OCI-LY7 (cell line): ENCODE measurements at regions not wholly inside any gene's neighbourhood (a gene's known extent, or its start where the extent isn't known, plus 50 kb on each side); places are given as distances from the start of the nearest gene placed in this dataset.

Experiments used
- BruUV-seq: library from RNA; stranded (reverse); fragments of 400-500 nt; replicated peaks from 2 replicates; lab custom pipeline; 2021; lab: Mats Ljungman, UMichigan
- CTCF ChIA-PET: fragments of 300-600 bp; sonication (Branson Sonifier 250); formaldehyde crosslinking; loops from one replicate; lab custom pipeline; 2022; ENCODE audit warnings: antibody characterized with exemption; ENCODE audit not compliant: unreplicated experiment; lab: Charles Lee
- POLR2A ChIA-PET: fragments of 300-600 bp; sonication (Branson Sonifier 250); formaldehyde crosslinking; loops from one replicate; lab custom pipeline; 2022; ENCODE audit warnings: antibody characterized with exemption; lab: Charles Lee
- DNase-seq: peaks from one replicate; pipeline ENCODE4 v3.0.0-alpha.2; 2015; ENCODE audit warnings: low spot score
- H2AFZ ChIP-seq: fragments of 200-600 bp; sonication (generic), shearing (Covaris generic); 2 replicates; pipeline ENCODE4 v1.6.1; 2014; ENCODE audit warnings: mild to moderate bottlenecking, antibody characterized with exemption, low read length, moderate library complexity
- H3K27ac ChIP-seq: fragments of 200-600 bp; sonication (generic); 2 replicates; pipeline ENCODE4 v1.5.1; 2014; ENCODE audit warnings: mixed run types, low read depth, mild to moderate bottlenecking, moderate library complexity, low read length, inconsistent platforms; ENCODE audit not compliant: poor library complexity, severe bottlenecking
- H3K36me3 ChIP-seq: fragments of 200-600 bp; sonication (generic); 2 replicates; pipeline ENCODE4 v1.6.1; 2014; ENCODE audit warnings: mild to moderate bottlenecking, antibody characterized with exemption, low read length, moderate library complexity, mixed read lengths; ENCODE audit not compliant: insufficient read depth
- H3K4me1 ChIP-seq: fragments of 200-600 bp; sonication (generic); 2 replicates; pipeline ENCODE4 v1.5.1; 2014; ENCODE audit warnings: mild to moderate bottlenecking, low read length; ENCODE audit not compliant: insufficient read depth, poor library complexity, severe bottlenecking
- H3K4me2 ChIP-seq: fragments of 200-600 bp; sonication (generic); 2 replicates; pipeline ENCODE4 v1.6.1; 2014; ENCODE audit warnings: mild to moderate bottlenecking, low read length
- H3K4me3 ChIP-seq: fragments of 200-600 bp; sonication (generic); 2 replicates; pipeline ENCODE4 v1.5.1; 2014; ENCODE audit warnings: mild to moderate bottlenecking, low read depth, low read length; ENCODE audit not compliant: poor library complexity, severe bottlenecking
- H3K79me2 ChIP-seq: fragments of 200-600 bp; sonication (generic); 2 replicates; pipeline ENCODE4 v1.6.1; 2016; ENCODE audit warnings: low read depth, mild to moderate bottlenecking, low read length, moderate library complexity, mixed read lengths; ENCODE audit not compliant: insufficient read depth
- H3K9me2 ChIP-seq: fragments of 200-600 bp; sonication (generic); 2 replicates; pipeline ENCODE4 v1.6.1; 2016; ENCODE audit warnings: mild to moderate bottlenecking, low read length, mixed read lengths; ENCODE audit not compliant: insufficient read depth
- H3K9me3 ChIP-seq: fragments of 200-600 bp; sonication (generic); 2 replicates; pipeline ENCODE4 v1.6.1; 2014; ENCODE audit warnings: mild to moderate bottlenecking, mixed run types, low read length, mixed read lengths
- H4K20me1 ChIP-seq: fragments of 200-600 bp; sonication (generic); 2 replicates; pipeline ENCODE4 v1.6.1; 2014; ENCODE audit warnings: mild to moderate bottlenecking, antibody characterized with exemption, low read length, moderate library complexity, mixed read lengths; ENCODE audit not compliant: insufficient read depth
- EZH2phosphoT487 ChIP-seq: fragments of 200-600 bp; sonication (generic); IDR thresholded peaks from 2 replicates; pipeline ENCODE4 v1.6.1; 2018; ENCODE audit warnings: low read depth, borderline replicate concordance, mild to moderate bottlenecking, mixed run types, antibody characterized with exemption, low read length, moderate library complexity, mixed read lengths
- intact Hi-C: fragments of 100-400 bp; cut with micrococcal nuclease; formaldehyde crosslinking; loops from one replicate; pipeline ENCODE4 v1.10.0; 2022; ENCODE audit not compliant: unreplicated experiment
- TF ChIP-seq, protein P1 (sequence below): fragments of 200-600 bp; sonication (generic); conservative IDR thresholded peaks from 2 replicates; pipeline ENCODE4 v1.5.1; 2014; ENCODE audit warnings: mild to moderate bottlenecking, antibody characterized with exemption, low read length, moderate library complexity, mixed read lengths

DNA sequence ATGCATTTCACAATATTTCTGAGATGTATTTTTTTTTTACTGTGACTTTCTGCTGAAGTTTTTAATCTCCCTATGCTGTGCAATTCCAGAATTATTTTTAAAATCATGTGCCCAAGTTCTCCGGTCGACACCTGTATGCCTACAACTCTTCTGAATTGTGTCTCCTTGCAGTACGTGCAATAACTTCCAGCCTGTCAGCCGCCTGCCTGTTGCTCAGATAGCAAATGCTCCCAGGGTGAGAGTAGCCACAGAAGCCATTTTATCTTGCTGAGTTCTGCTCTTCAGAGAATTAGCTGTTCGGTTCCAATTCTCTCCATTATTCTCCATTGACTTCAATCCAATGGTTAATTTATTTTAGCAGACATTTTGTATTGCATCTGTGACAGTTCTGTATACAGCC is 188.3 kb downstream of the CDC14C start:
- CTCF ChIA-PET: no interaction called here
- no peaks in the 10 kb centered on the region for H3K4me1 ChIP-seq
- POLR2A ChIA-PET: no interaction called here
- no peak overlapping the region for H3K27ac ChIP-seq
- H2AFZ ChIP-seq: no peak overlapping the region
- no peaks in the 10 kb centered on the region for H3K36me3 ChIP-seq
- H3K9me3 ChIP-seq: no peaks in the 10 kb centered on the region
- BruUV-seq: no TSS peak
- no peaks in the 10 kb centered on the region for H4K20me1 ChIP-seq
- DNase-seq: no peak
- intact Hi-C loops: no loop called here
- no peak overlapping the region for H3K4me2 ChIP-seq
- no peaks in the 10 kb centered on the region for H3K9me2 ChIP-seq
- no peaks in the 10 kb centered on the region for H3K79me2 ChIP-seq
- TF ChIP-seq, protein P1, sequence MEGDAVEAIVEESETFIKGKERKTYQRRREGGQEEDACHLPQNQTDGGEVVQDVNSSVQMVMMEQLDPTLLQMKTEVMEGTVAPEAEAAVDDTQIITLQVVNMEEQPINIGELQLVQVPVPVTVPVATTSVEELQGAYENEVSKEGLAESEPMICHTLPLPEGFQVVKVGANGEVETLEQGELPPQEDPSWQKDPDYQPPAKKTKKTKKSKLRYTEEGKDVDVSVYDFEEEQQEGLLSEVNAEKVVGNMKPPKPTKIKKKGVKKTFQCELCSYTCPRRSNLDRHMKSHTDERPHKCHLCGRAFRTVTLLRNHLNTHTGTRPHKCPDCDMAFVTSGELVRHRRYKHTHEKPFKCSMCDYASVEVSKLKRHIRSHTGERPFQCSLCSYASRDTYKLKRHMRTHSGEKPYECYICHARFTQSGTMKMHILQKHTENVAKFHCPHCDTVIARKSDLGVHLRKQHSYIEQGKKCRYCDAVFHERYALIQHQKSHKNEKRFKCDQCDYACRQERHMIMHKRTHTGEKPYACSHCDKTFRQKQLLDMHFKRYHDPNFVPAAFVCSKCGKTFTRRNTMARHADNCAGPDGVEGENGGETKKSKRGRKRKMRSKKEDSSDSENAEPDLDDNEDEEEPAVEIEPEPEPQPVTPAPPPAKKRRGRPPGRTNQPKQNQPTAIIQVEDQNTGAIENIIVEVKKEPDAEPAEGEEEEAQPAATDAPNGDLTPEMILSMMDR: no peak
- no peak for TF ChIP-seq EZH2phosphoT487
- no peak overlapping the region for H3K4me3 ChIP-seq

DNA sequence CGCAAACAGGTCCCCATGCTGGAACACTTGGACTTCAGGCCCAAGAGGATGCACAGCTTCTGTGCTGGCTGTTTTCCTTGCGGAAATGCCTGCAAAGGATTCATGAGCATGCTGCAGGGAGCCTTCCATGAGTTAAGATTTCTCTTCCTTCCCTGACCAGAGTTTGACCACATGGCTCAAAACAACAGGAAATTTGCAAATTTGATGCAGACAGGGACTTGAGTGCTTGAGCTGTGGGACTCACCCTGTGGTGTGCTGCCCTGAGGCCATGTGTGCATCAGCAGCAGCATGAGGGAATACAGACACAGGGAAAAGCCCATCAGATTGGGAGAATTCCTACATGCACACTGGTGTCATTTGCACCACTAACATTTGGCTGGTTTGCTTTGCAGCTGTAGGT is 195.4 kb downstream of the CDC14C start:
- Histone ChIP-seq H2AFZ (no peak overlapping the region), H3K36me3 (no peaks in the 10 kb centered on the region), H3K27ac (no peak overlapping the region), H3K4me1 (no peaks in the 10 kb centered on the region), H3K9me2 (no peaks in the 10 kb centered on the region), H3K4me3 (no peak overlapping the region), H3K9me3 (no peaks in the 10 kb centered on the region), H4K20me1 (no peaks in the 10 kb centered on the region), H3K79me2 (no peaks in the 10 kb centered on the region), H3K4me2 (no peak overlapping the region)
- DNase-seq: no peak
- TF ChIP-seq, protein P1: no peak
- no peak for TF ChIP-seq EZH2phosphoT487
- CTCF ChIA-PET: no interaction called here
- no TSS peak for BruUV-seq
- intact Hi-C loops: no loop called here
- POLR2A ChIA-PET: no interaction called here

DNA sequence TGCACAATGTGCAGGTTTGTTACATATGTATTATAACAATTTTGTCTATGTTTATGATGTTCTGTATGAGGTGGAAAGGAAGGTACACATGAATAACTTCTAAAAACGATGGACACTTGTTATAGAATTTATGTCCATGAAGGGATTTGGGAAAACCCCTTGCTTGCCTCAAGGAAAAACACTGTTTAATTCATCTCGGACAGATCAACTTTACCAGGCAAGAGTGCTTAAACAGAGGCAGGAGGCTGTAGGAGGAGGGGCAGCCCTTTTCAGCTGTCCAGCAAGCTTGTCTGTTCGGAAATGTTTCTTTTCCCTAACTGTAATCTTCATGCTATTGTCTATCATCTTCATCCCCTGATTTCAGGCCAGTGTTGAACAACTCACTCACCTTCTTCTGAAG is 200.9 kb downstream of the CDC14C start:
- Histone ChIP-seq H3K27ac (no peak overlapping the region), H3K36me3 (no peaks in the 10 kb centered on the region), H3K79me2 (no peaks in the 10 kb centered on the region), H3K4me2 (no peak overlapping the region), H3K4me3 (no peak overlapping the region), H3K4me1 (no peaks in the 10 kb centered on the region), H3K9me3 (no peaks in the 10 kb centered on the region), H4K20me1 (no peaks in the 10 kb centered on the region), H3K9me2 (no peaks in the 10 kb centered on the region), H2AFZ (no peak overlapping the region)
- CTCF ChIA-PET: no interaction called here
- POLR2A ChIA-PET: no interaction called here
- DNase-seq: no peak
- no TSS peak for BruUV-seq
- intact Hi-C loops: no loop called here
- TF ChIP-seq, protein P1: no peak
- TF ChIP-seq EZH2phosphoT487: no peak
